ENCODE measurements at regions not wholly inside any gene's neighbourhood (a gene's known extent, or its start where the extent isn't known, plus 50 kb on each side); places are given as distances from the start of the nearest gene placed in this dataset.

DNA sequence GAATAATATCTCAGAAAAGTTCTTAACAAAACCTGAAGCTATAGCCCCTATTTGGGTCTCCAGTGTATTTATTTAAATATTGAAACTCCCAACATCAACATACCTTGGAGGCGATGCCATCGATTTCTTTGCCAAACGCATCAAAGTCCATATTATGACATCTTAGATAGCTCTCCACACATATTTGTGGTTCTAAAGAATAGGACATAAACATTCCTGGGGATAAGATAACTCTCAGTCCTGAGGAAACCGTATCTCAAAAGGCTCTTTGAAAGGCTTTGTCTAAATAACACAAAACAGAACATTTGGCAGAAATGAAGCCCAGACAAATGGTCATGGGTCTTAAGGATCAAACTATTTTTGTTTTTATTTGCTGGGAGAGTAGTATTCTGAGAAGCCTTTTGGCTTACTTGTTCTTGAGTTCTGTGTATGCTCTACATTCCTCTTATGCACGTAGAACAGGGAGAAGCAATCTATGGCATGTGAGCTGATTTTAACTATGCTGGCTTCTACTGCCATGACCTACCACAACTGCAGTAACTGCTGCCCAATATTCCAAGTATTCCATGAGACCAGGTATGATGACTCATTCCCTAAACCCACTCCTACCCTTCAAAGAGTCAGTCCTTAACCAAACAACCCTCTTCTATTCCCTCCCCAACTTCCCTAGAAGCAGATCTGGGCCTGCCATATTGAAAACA is 279.0 kb upstream of the ZFHX3 start:
- no peak for DNase-seq

DNA sequence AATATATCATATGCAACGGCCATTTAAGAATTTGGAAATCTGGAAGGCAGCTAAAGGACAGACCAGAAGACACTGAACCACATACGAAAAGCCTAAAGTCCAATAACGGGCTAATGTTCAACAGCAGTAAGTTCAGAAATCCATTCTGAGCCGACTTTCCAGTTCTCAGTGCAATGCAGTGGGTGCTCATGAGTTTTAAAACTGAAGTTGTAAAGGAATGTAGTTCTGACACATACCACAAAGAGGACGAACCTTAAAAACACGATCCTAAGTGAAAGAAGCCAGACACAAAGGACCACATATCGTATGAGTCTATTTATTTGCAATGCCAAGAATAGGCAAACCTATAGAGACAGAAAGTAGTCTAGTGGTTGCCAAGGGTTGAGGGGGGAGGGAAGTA is 278.3 kb upstream of the ZFHX3 start:
- DNase-seq, result no peak

DNA sequence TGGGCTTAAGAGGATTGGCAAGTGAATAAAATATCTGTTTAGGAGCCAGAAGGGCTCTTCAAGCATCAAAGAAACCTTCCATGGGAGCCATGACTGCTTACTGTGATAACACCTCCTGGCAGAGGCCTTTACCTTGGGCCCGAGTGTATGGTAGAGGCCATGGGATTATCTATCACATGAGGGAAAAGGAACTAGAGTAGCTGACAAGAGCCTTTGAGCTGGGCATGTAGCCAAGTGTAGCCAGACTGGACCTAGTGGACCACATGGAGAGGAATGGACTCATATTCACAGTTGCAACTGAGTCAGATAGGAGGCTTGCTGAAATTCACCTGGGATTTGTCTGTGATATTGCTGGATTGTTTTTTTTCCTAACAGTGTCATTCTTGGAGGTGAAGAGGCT is 276.0 kb upstream of the ZFHX3 start:
- no peak for DNase-seq

DNA sequence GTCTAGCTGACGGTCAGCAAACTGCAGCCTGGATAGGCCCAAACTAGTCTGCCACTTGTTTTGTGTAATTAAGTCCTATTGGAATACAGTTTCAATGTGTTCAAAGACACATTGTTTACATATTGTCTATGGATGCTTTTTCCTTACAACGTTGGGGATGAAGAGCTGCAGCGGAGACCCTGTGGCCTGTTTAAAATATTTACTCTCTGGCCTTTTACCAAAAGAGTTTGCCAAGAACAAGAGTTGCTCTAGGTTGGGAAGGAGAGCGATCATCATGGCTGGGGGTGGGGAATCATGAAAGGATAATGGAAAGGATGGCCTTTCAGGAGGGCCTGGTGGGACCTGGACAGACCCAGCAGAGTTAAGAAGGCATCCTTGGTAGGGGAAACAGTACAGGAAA is 274.9 kb upstream of the ZFHX3 start:
- no peak for DNase-seq

DNA sequence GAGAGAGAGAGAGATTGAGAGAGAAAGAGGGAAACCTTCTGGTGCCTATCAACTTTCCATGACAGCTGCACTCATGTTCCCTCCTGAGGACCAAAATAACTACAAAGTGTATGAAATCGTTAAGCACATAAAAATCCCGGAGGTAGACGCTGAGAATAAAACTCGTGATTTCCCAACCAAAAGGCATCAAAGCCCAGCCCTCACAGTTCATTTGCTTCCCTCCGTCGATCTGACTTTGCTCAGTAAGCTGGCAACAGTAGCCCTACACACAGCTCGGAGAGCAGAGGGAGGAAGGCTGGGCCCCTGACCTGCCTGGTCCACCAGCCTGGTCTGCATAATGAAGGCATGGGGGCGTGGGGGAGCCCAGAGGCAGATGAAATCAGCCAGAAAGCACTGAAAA is 273.9 kb upstream of the ZFHX3 start:
- DNase-seq, result no peak

DNA sequence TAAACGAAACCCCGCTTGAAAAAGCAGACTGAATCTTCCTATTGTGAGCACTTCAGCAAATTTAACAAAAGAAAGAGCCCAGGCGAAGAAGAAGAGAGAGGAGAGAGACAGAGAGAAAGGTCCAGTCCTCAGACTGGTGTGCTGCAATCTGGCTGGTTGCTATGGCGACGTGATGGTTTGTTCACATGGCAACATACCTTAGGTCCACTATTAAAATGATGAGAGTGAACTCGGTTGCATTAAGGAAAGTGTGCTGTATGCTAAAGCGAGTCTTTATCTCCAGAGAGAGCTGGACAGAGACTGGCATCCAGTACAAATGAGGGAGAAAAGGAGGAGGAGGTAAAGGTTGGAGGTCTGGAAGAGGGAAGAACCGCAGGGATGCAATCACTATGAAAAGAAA is 271.8 kb upstream of the ZFHX3 start:
- DNase-seq, result no peak

DNA sequence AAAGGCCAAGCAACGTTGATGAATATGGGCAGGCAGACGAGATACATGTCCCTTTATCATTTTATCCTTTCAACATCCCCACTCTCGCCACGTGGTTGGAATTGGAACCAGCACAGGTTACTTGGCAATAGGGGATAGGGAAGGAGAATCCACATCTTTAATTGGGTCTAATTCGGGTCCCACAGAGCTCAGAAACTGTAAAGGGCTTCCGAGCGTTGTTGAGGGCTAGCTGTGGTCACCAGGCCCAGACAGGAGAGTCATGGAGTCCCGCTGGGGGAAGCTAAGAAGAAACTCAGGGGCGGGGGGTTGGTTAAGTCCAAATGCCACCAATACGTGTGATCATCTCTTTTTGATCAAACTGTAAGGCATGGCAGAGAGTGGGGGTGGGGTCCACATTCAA is 271.3 kb upstream of the ZFHX3 start:
- DNase-seq, result no peak

DNA sequence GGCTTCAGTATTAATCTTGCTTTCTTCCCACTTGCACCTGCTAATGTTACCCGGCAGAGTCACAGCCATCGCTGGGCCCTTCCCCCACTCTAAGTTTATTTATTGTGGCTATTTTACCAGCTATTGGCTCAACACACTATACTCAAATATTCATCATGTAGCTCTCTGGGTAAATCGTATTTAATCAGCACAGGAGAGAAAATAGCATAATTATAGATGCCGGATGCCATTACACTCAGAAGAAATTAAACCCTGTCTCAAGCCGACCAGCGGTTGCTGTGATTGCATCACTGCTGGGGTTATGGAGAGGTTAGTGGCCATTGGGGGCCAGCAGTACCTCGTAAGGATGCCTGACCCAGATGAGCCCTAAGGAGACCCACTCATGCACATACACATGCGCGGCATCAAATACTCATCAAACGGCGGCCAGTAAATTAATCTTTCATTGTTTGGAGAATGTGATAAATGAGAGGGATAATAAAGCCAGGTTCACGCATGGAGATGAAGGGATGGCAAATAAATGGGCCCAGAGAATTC is 269.5 kb upstream of the ZFHX3 start:
- no peak for DNase-seq

DNA sequence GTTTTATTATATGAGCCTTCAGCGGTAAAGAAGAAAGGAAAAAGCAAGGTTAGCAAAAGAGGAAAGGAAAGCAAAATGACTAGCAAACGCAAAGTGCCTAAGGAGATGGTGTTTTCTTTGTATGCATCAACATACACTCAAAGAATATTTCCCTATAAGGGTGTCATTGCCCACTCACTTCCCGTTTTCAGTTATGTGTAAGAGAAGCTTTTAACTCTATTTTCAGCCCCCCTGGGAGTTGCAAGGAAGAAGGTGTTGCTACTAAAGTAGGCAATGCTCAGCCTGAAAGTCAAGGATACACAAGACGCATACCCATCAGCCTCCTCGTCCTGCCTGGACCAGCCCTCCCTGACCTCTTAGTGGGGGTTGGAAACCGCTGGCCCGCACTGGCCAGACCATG is 267.7 kb upstream of the ZFHX3 start:
- DNase-seq, result no peak

DNA sequence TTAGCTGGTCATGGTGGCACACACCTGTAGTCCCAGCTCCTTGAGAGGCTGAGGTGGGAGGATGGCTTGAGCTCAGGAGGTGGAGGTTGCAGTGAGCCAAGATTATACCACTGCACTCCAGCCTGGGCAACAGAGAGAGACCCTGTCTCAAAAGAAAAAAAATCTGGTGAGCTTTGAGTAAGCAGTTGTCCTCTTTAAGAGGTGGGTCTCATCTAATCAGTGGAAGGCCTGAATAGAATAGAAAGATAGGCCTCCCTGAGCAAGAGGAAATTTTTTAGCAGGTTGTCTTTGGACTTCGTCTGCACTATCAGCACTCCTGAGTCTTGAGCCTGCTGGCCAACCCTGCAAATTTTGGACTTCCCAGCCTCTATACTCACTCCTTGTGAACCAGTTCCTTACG is 266.0 kb upstream of the ZFHX3 start:
- no peak for DNase-seq

DNA sequence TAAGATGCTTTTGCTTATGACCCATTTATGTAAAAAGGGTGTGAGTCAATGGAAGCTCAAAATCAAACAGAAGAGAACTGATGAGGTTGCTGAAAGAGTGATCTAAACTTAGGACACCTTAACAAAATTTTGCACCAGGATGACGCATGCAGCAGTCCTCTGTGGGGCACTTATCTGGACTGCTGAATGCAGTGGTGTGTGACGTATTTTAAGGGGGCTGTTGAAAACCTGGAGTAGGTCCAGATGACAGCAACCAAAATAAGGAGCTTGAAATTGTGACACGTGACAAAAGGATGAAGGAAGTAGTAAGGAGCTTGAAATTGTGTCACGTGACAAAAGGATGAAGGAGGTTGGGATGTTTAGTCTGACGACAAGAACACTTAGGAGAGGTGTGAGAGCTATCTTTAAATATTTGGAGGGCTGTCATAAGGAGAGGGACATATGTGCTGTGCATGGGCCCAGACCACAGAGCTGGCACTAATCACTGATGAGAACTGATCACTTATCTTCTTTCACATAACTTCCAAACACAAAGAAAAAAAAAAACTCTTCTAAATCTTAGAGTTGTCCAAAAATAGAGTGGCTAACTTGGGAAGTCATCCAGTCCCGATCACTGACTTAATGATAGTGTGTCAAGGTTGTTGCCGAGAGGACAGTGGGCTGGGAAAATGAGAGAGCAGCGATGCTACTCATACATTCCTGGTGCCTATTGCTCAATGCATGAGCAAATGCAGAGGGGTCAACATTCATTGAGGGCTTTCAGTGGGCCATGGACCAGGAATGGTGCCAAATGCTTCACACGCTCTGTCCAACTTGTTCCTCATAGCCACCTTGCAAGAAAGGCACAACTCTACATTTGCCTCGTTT is 264.2 kb upstream of the ZFHX3 start:
- no peak for DNase-seq

DNA sequence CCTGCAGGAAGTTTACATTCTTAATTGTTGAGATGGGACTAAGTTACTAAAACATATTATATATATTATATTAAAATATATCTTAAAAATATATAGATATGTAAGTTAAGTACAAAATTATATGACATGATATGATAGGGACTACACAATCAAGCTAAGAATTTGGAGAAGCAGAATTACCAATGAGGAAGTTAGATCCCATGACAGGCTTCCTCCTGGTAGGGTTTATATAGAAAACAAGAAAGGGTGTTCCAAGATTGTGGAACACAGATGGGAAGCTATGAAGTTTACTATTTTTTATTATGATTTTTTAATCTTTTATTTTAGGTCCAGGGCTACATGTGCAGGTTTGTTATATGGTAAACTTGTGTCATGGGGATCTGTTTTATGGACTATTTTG is 260.8 kb upstream of the ZFHX3 start:
- DNase-seq, result no peak

DNA sequence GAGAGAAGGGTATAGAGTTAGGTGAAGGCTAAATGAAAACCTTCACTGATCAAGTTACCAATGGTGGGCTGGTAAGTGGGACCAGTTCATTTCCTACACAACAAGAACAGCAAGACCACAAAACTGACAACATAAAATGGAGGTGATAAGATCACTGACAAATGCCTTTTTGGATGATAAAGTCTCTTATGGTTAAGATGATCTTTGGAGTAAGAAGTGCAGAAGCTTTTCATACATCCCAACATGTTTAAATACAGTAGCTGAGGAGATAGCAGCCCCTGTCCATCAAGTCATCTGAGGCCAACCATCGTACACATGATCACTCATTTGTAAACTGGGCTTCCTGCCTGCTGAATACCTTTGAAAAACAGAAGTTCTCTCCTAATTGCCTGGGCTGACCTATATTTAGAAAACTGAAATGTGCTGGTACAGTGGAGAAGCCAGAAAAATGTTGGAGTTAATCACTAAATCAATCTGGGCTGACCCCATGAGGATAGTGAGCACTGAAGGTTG is 259.0 kb upstream of the ZFHX3 start:
- no peak for DNase-seq

DNA sequence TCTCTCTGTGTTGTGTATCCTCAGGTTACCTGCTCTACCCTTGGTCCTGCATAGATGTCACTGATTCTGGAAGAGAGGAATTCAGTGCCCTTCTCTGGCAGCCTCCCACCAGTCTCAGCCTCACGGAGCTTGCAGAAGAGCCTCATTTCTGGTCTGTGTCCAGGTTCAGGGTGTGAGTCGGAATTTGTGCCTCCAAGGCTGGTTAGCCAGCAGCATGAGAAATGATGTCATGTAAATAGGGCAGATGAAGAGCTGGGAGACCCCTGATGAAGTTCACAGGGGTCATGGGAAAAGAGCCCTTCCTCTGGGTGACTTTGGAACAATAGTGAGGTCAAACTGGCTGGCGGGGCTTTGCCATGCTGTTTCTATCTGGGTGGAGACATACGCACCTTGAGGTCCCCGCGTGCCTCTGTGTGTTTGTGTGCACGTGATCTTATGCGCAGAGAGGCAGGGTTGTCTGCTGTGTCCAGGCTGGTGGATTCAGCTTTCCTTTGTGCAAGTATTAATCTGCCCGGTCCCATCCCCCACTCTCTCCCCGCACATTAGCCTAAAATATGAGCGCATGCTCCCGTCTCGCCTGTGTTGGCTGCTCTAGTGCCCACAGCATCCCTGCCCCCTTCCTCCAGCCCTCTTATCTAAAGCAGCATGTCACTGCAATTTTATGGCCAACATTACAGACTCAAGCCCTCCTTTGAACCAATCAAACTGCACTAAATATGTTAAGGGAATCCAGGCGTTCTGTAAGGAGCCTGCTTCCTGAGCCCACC is 256.3 kb upstream of the ZFHX3 start:
- no peak for DNase-seq

DNA sequence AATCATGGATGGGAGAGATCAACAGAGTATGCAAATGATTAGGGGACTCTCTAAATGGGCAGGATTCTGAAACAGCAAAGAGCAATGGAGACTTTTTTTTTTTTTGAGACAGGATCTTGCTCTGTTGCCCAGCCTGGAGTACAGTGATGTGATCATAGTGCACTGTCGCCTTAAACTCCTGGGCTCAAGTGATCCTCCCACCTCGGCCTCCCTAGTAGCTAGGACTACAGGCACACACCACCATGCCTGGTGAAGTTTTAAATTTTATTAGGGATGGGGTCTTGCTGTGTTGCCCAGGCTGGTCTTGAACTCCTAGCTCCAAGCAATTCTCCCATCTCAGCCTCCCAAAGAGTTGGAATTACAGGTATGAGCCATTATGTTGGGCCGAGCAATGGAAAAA is 255.0 kb upstream of the ZFHX3 start:
- DNase-seq, result no peak

DNA sequence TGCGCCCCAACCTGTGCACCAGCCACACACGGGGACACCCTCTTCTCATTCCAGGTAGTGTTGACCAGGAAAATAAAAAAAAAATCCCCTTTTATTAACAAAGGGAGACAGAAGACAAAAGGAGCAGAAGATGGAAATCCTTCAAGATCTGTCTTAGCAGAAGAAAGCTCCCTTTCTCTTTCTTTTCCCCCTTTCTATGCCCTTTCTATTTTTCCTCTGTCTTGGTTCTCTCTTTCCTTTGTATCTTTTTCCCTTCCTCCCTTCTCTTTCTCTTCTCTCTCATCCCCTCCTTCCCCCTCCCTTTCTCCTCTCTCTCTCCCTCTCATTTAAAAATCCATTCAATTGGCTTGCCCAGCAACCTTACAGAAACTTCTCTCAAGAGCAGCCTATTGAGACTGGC is 254.1 kb upstream of the ZFHX3 start:
- DNase-seq, result no peak

DNA sequence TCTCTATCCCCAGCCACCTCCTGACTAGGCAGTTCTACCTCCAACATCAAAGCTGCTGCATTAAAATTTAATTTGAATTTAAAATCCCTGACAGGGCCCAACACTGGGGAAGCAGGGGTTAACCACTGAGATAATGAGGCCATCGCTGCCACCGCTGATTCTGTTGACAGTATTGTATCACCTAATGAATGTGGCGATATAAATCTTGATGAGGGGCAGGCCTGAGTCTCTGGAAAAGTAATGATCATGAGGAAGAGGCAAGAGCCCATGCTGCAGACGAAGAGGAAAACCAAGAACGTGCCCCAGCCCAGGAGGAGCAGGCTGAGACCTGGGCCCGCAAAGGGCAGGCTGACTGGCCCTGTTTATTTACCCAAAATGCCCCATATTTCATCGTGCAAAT is 251.4 kb upstream of the ZFHX3 start:
- no peak for DNase-seq

DNA sequence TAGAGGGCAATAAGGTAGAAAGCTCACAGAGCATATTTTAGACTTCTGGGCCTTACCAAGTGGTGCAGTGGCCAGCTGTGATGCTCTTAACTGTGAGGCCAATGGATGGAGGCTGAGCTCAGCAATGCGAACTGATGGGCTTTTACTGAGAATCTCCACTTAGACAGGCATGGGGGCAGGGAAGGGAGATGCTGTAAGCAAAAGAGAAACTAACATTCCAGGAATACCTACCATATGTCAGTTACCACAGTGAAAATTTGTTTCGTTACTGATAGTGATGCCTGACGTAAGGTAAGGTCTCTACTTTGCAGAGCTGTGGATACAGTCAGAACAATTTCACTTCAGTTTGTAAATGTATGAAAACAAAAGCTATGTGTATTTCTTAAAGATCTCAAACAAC is 250.6 kb upstream of the ZFHX3 start:
- no peak for DNase-seq

DNA sequence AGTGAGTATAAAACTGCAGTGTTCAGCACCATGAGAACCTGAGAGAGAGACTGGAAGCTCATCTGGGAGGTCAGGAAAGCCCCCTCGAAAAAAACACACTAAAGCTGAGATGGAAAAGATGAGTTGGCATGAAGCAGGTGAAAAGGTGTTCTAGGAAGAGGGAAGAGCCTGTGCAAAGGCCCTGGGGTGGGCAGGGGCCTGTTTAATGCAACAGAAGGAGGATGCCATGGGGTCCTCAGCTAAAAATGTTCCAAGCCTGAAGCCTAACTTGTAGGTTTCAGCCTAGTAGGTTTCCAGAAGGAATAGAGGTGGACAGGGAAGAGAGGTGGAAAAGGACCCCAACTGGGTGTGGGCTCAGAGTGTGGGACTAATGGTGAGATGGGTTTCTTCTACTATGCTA is 242.3 kb upstream of the ZFHX3 start:
- no peak for DNase-seq

DNA sequence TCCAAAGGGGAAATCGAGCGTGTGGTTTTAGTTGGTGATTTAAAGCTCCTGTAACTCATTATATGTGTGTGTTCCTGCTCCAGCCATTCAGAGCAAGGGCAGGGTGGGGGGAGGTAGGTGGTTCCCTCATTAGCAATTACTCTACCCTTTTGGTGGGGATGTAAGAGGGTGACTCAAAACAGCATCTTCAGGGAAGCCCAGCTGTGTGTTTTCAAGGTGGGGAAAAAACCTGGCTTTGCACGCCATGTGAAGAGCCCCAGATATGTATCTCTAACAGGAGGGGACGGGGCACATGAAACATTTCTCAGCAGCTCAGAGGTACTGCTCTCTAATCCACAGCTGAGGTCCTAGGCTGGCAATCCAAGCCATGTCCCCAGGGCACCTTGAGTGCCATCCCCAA is 241.3 kb upstream of the ZFHX3 start:
- DNase-seq, result no peak

DNA sequence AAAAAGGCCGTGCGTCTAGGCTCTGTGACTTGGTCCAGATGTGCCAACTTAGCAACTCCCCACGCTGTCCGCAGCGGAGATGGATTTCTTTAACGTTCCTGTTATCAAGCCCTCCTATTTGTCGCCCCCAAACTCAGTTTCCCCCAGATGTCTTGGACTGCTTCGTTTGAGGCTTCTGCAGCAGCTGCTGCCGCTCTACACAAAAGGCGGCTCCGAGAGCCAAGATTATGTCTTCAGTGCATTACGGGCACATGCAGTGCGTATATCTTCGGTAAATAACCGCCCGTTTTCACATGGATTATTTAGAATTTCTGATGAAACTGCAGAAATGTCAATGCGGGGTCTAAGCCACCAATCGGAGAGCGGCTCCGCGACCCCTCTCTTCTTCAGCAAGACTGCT is 240.6 kb upstream of the ZFHX3 start:
- no peak for DNase-seq

DNA sequence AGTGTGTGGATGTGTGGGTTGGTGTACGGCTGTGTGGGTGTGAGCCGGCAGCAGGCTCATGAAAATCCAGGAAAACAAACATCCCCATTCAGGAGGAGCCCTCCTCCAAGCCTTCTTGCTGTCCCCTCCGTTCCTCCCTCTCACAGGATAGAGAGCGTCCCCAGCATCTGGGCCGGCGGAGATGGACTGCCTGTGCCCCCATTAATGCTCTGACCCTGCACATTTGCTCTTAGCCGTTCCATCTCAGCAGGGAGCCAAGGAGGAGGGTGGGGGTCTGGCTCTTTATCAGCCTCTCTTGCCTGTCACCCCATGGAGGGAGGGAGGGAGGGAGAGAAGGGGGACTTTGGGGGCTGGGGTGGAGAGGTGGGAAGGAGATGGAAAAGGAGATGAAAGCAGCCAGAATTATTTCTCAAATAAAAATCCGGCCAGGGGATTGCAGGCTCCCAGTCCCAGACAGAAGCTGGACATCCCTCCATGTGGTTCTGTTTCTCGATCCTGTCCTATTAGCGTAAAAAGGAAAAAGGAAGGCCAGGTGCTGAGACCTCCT is 240.0 kb upstream of the ZFHX3 start:
- DNase-seq, result no peak

Data from NCI-H1048 (cell line).